Spleen (tissue), 11 donors: ENCODE measurements at regions not wholly inside any gene's neighbourhood (a gene's known extent, or its start where the extent isn't known, plus 50 kb on each side); places are given as distances from the start of the nearest gene placed in this dataset.

ENCODE experiments used
- DNase-seq: peaks from one replicate; pipeline ENCODE4 v3.0.0-alpha.2; 2020
- H3K27ac ChIP-seq, 8 donors: fragments of 200-600 bp; sonication (generic) in 7 of 8; 1 replicate in 4 of 8; 2 replicates in 4 of 8; pipeline versions ENCODE4 v1.5.0 to v1.8.0; 2016 to 2021; ENCODE audit warnings: inconsistent platforms in 4 of 8, mild to moderate bottlenecking in 4 of 8, moderate library complexity in 1 of 8
- H3K27me3 ChIP-seq, 7 donors: fragments of 200-600 bp; sonication (generic) in 6 of 7; replicated peaks in 1 of 7; 1 replicate in 4 of 7; 2 replicates in 3 of 7; pipeline versions ENCODE4 v1.5.0 to v1.8.0; 2016 to 2021; ENCODE audit warnings: inconsistent platforms in 3 of 7, mild to moderate bottlenecking in 1 of 7
- H3K36me3 ChIP-seq, 6 donors: fragments of 200-600 bp; sonication (generic) in 5 of 6; 1 replicate in 4 of 6; 2 replicates in 2 of 6; pipeline versions ENCODE4 v1.5.0 to v1.8.0; 2016 to 2021; ENCODE audit warnings: inconsistent platforms in 2 of 6
- H3K4me1 ChIP-seq, 6 donors: fragments of 200-600 bp; sonication (generic) in 5 of 6; 1 replicate in 3 of 6; 2 replicates in 3 of 6; pipeline versions ENCODE4 v1.5.0 to v1.8.0; 2016 to 2021; ENCODE audit warnings: inconsistent platforms in 3 of 6
- H3K4me3 ChIP-seq, 8 donors: fragments of 200-600 bp; sonication (generic) in 7 of 8; 1 replicate in 4 of 8; 2 replicates in 4 of 8; pipeline versions ENCODE4 v1.5.0 to v1.8.0; 2016 to 2021; ENCODE audit warnings: inconsistent platforms in 4 of 8, mild to moderate bottlenecking in 4 of 8, moderate library complexity in 2 of 8
- H3K9me3 ChIP-seq, 8 donors: fragments of 200-600 bp; sonication (generic) in 7 of 8; 1 replicate in 4 of 8; 2 replicates in 4 of 8; pipeline versions ENCODE4 v1.5.0 to v1.8.0; 2016 to 2021; ENCODE audit warnings: inconsistent platforms in 4 of 8
- CTCF ChIP-seq, 11 experiments: fragments of 200-600 bp in 7 of 11; fragments of 450-650 bp in 4 of 11; sonication (generic) in 4 of 11; IDR thresholded peaks in 8 of 11; conservative IDR thresholded peaks in 3 of 11; 1 replicate in 7 of 11; 2 replicates in 4 of 11; pipeline versions ENCODE4 v1.4.0 to v1.8.0; 2016 to 2021; ENCODE audit warnings: antibody characterized with exemption in 11 of 11, inconsistent platforms in 4 of 11, mild to moderate bottlenecking in 1 of 11
- POLR2A ChIP-seq, 3 donors: fragments of 450-650 bp; IDR thresholded peaks; one replicate each; pipeline ENCODE4 v1.5.1; 2017; ENCODE audit warnings: antibody characterized with exemption in 3 of 3, mild to moderate bottlenecking in 1 of 3
- POLR2AphosphoS5 ChIP-seq, 3 donors: sonication (generic); formaldehyde crosslinking; IDR thresholded peaks; one replicate each; pipeline ENCODE4 v1.5.1; 2017; ENCODE audit warnings: antibody characterized with exemption in 3 of 3
- WGBS, 5 donors: extraction: QIAGEN DNeasy Blood & Tissue Kit in 3 of 5; methylation state at CpG; one replicate each; pipeline versions ENCODE4 v1.1.5 to v1.1.7; 2013 to 2018; 5-methylcytosine and 5-hydroxymethylcytosine counted together
- intact Hi-C: fragments of 100-400 bp; cut with DNase I; formaldehyde crosslinking; loops from one replicate; pipeline ENCODE4 v1.15.0; 2023; ENCODE audit warnings: low total_unique reads
- donor health status: healthy with polysubstance abuse.
- donor health status: DM: no; HTN: no; CAD: no; lungs with moderate emphysema.
- donor health status: DM: no; HTN: no; CAD: no.
- donor health status: Bipolar disorder and iron deficiency.
- donor health status: healthy.
- donor health status: DM: no; HTN: no; CAD: no.
- donor health status: DM: yes; HTN: yes; CAD: no.

- 70 to 85% (median 72%) methylated on average over 5 of the region's 5 CpGs for WGBS, 5 donors
- Histone ChIP-seq H3K9me3 (no peaks in the 10 kb centered on the region), H3K36me3 (no peaks in the 10 kb centered on the region), H3K4me3 (no peak overlapping the region), H3K27ac (no peak overlapping the region), H3K27me3 (no peaks in the 10 kb centered on the region), H3K4me1 (peaks cover 0 to 15% (median 11%) of the 10 kb centered on the region in 6 donors)
- DNase-seq = no peak
- TF ChIP-seq POLR2A (IDR thresholded peaks at IDR 0.05) = no peak
- TF ChIP-seq POLR2AphosphoS5 (IDR thresholded peaks at IDR 0.05) = no peak
- TF ChIP-seq CTCF (IDR thresholded peaks at IDR 0.05 in 8 of 11, conservative IDR thresholded peaks at IDR 0.05 in 3 of 11) = no peak
- intact Hi-C loops = loop anchor here (10.0 kb wide), 1 partner anchor 145 kb away; no protein-coding TSS in a partner anchor
Observed at GRCh38 chr13:29920025-29920643, 69.7 kb upstream of the UBL3 start.

GRCh38 chr13:29918845-29919244 lies 68.4 kb upstream of the UBL3 start:
- Histone ChIP-seq H3K9me3 (no peaks in the 10 kb centered on the region), H3K4me1 (peaks cover 0 to 2% (median 0%) of the 10 kb centered on the region in 6 donors), H3K27me3 (no peaks in the 10 kb centered on the region), H3K36me3 (no peaks in the 10 kb centered on the region), H3K4me3 (no peak overlapping the region), H3K27ac (no peak overlapping the region)
- DNase-seq = no peak
- 72 to 91% (median 78%) methylated on average over 4 of the region's 4 CpGs for WGBS, 5 donors
- intact Hi-C loops = no loop called here
- TF ChIP-seq POLR2AphosphoS5 (IDR thresholded peaks at IDR 0.05) (no peak), CTCF (IDR thresholded peaks at IDR 0.05 in 8 of 11, conservative IDR thresholded peaks at IDR 0.05 in 3 of 11) (no peak), POLR2A (IDR thresholded peaks at IDR 0.05) (no peak)

GRCh38 chr13:29917650-29918049 lies 67.2 kb upstream of the UBL3 start:
- no peaks in the 10 kb centered on the region for H3K27me3 ChIP-seq
- no peak overlapping the region for H3K27ac ChIP-seq
- H3K36me3 ChIP-seq = no peaks in the 10 kb centered on the region
- no peak for TF ChIP-seq POLR2A (IDR thresholded peaks at IDR 0.05)
- TF ChIP-seq CTCF (IDR thresholded peaks at IDR 0.05 in 8 of 11, conservative IDR thresholded peaks at IDR 0.05 in 3 of 11) = no peak
- TF ChIP-seq POLR2AphosphoS5 (IDR thresholded peaks at IDR 0.05) = no peak
- H3K4me1 ChIP-seq = no peaks in the 10 kb centered on the region
- 86 to 92% (median 88%) methylated on average over 3 of the region's 3 CpGs for WGBS, 5 donors
- H3K9me3 ChIP-seq = no peaks in the 10 kb centered on the region
- no peak overlapping the region for H3K4me3 ChIP-seq
- no peak for DNase-seq
- intact Hi-C loops = no loop called here

GRCh38 chr13:29914581-29914980 lies 64.2 kb upstream of the UBL3 start:
- Histone ChIP-seq H3K4me1 (no peaks in the 10 kb centered on the region), H3K9me3 (no peaks in the 10 kb centered on the region), H3K36me3 (no peaks in the 10 kb centered on the region), H3K4me3 (no peak overlapping the region), H3K27ac (no peak overlapping the region), H3K27me3 (no peaks in the 10 kb centered on the region)
- DNase-seq = no peak
- intact Hi-C loops = no loop called here
- TF ChIP-seq POLR2AphosphoS5 (IDR thresholded peaks at IDR 0.05) (no peak), POLR2A (IDR thresholded peaks at IDR 0.05) (no peak), CTCF (IDR thresholded peaks at IDR 0.05 in 8 of 11, conservative IDR thresholded peaks at IDR 0.05 in 3 of 11) (no peak)
- 48 to 80% (median 65%) methylated on average over 3 of the region's 3 CpGs for WGBS, 5 donors
